HG02981 (cell line): ENCODE measurements at regions not wholly inside any gene's neighbourhood (a gene's known extent, or its start where the extent isn't known, plus 50 kb on each side); places are given as distances from the start of the nearest gene placed in this dataset.

Source experiments
- ATAC-seq: cut with Tn5 transposase; IDR thresholded peaks from one replicate; pipeline ENCODE4 v1.9.1; 2021; ENCODE audit warnings: mild to moderate bottlenecking, moderate library complexity; ENCODE audit not compliant: unreplicated experiment

DNA sequence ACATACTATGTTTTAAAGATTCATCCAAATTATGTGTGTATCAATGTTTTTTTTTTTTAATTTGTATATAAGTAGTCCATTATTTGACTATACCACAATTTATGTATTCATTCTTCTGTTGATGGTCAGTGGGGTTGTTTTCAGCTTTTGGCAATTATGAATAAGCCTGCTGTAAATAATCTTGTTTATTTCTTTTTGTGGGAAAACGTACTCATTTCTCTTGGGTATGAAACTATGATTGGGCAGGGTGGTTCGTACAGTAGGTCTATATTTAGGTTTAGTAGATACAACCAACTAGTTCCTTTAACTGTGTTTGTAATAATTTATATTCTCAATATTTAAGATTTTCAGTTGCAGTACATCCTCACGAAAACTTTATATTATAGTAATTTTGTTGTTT is 329.2 kb downstream of the LPIN1 start:
- ATAC-seq = no peak

DNA sequence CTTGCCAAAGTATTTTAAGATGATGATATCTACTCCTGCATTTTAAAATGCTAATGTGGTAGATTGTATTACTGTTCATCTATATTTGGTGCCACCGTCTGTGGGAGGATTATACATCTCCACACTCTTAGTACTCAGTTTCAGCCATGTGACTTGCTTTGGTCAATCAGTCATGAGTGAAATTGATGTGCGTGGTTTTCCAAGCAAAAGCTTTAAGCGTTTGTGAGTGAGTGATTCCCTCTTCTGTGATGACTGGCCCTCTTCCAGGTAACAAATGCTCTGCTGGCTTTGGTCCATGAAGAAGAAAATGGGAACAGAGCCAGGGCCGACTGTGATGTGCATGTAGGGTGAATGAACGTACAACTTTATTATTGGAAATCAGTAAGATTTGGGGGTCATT is 330.4 kb downstream of the LPIN1 start:
- no peak for ATAC-seq

DNA sequence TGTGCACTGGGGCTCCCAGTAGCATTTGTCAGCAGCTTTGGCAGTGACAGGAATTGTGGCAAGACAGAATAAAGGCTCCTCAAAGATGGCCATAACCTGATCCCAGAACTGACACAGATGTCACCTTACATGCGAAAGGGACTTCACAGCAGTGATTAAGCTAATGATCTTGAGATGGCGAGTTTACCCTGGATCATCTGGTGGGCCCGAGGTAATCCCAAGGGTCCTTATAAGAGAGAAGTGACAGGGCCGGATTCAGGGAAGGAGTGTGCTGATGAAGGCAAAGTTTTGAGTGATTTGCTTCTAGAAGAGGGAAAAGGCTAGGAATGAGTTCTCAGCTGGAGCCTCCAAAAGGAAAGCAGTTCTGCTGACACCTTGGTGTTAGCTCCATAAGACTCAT is 333.9 kb downstream of the LPIN1 start:
- ATAC-seq = no peak

DNA sequence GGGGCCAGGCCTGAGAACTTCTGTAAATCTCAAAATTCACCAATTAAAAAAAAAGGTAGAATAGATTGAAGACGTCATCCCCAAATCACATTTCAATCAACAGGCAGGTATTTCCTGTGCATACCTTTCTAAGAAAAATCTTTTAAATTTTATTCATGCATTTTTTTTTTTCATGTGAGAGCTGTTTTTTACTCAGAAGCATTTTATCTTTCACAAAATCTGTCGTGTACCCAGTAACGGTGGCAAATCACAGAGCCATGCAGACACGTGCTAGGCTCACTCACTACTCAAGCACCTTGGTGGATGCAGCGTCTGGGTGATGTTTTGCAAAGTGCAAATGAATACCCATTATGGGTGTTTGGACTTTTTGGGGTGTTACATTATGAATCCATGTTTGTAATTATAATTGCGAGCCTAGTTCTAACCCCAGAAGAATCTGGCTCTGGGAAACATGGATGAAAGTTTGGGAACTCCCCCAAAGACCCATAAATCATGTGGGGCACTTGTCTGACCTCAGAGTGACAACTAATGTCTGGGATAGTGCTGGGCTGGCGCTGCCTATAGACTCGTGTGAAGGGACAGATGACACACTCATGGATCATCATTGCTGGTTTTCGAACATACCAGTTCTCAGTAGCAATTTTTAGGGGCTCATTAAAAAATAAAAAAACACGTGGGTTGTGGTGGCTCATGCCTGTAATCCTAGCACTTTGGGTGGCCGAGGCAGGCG is 335.2 kb downstream of the LPIN1 start:
- no peak for ATAC-seq

DNA sequence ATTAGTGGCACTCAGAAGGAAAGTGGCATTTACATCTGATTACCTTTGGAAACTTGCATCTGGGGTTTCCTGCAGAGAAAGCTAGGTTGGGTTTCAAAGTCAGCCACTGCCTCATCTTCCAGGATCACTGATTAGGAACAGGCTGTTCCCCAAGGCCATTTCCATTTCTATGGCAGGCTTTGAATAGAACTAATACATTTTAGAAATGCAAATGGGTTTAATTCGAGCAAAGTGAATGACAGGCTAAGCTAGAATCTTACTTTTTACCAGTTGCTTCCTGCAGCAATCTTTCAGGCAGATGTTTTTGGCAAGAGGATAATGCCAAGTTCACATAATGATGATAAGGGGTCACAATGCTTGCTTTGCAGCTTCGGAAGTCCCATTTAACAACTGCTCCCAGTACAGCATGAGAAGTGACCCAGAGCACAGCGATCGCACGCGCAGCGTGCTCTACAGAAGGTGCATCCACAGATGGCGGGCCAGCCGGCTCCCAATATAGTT is 336.7 kb downstream of the LPIN1 start:
- ATAC-seq = no peak

DNA sequence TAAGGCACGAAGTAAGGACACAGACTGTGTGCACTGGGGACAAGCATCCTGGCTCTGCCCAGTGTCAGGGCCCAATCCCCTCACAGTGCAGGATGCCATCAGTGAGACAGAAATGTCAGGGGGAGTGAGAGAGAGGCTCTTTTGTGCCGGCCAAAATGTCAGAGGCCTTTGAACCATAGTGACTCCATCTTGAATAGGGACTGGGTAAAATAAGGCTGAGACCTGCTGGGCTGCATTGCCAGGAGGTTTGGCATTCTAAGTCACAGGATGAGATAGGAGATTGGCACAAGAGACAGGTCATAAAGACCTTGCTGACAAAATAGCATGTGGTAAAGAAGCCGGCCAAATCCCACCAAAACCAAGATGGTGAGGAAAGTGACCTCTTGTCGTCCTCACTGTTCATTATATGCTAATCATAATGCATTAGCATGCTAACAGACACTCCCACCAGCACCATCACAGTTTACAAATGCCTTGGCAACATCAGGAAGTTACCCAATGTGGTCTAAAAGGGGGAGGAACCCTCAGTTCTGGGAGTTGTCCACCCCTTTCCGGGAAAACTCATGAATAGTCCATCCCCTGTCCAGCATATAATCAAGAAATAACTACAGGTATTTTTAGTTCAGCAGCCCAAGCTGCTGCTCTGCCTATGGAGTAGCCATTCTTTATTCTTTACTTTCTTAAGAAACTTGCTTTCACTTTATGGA is 337.4 kb downstream of the LPIN1 start:
- ATAC-seq = no peak

DNA sequence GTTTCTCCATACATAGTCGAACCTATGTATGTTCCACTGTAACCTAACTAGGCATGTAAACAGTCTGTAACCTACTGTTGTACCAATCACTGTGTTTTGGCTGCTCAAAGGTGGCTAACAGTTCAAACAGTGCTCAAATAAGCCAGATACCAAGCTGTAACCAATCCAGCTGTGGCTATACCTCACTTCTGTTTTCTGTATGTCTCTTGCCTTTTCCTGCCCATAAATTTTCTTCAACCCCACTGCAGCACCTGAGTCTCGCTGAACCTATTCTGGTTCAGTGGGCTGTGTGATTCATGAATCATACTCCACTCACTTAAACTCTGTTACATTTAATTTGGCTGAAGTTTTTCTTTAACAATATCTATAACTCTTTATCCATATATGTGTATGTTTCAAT is 340.7 kb downstream of the LPIN1 start:
- ATAC-seq = no peak

DNA sequence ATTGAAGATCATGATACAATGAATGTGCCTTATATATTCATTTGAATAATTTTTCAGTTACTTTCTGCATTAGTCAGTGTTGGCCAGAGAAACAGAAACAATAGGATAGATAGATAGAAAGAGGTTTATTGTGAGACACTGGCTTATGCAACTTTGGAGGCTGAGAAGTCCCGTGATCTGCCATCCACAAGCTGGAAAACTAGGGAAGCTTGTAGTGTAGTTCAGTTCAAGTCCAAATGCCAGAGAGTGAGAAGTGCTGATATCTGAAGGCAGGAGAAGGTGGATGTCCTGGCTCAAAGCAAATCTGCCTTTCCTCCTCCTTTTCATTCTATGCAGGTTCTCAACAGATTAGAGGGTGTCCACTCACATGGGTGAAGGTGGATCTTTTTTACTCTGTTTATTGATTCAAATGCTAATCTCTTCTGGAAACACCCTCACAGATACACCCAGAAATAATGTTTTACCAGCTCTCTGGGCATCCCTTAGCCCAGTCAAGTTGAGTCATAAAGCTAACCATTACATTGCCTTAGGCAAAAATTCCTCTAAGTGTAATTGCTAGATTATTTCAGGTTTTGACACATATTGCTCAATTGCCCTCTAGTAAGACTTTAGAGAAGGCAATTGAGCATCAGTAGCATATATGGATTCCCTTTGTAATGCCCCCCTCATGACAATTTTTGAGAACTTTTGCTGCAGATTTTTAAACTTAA is 341.4 kb downstream of the LPIN1 start:
- no peak for ATAC-seq

DNA sequence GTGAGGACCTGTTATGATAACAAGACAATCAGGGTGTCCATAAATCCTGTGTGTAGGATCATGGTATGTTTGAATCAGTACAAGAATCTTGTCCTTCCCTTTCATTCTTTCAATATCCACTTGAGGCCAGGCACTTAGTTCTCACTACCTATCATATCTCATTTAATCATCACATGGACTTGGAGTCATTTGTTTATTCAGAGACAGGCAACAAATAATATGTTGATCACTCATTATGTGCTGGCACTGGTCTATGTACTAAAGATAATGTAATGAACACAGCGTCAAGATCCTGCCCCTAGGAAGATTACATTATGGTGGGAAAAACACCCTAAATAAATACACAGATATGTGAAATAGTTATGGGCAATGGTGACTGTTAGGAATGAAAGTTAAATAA is 342.6 kb downstream of the LPIN1 start:
- no peak for ATAC-seq

DNA sequence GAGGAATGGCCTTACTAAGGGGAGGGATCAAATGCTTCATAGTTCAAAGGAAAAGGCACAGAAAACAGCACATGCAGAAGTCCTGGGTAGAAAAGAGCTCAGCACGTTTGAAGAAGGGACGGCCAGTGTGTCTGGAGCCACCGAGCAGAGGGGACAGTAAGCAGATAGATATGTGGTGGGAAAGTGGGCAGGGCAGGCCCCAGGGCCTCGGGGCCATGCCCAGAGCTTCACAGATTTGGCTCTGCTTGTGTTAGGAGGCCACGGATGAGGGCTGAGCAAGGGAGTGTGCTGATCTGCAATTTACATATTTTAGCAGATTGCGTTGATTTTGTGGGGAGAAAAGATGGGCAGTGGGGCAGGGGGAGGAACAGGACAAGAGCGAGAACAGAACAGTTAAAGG is 343.1 kb downstream of the LPIN1 start:
- ATAC-seq = no peak

DNA sequence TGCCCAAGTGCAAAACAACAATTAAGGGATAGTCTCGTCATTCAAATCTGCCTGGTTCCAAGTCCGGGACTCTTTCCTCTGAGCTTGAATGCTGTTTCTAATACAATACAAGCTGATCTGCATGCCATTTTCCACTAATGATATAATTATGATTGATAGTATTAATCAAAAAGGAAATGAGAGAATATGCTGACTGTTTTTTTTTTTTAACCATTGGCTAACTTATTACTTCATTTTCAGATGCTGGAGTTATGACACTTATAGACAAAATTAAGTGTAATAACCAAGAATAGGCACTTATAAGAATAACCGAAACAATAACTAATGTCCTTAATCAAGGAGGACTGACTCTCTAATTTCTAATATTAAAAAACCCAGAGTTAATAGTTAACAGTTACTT is 343.6 kb downstream of the LPIN1 start:
- no peak for ATAC-seq

DNA sequence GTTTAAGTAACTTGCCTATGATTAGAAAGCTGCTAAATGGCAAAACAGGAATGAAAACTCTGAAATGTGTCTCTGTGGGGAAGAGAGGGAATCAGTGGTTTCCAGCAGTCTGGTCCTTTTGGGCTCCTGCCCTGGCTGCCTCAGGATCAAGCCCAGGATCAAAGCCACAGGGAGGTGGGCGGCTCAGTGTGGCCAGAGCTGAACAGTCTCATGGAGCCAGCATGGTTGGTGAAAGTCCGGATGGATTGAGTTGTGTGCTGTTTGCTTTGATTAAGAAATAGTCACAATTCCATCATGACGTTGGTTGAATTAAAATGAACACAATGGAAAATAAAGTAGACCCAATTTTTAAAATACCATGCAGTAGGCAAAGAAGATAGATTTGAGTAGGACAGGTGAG is 344.2 kb downstream of the LPIN1 start:
- no peak for ATAC-seq

DNA sequence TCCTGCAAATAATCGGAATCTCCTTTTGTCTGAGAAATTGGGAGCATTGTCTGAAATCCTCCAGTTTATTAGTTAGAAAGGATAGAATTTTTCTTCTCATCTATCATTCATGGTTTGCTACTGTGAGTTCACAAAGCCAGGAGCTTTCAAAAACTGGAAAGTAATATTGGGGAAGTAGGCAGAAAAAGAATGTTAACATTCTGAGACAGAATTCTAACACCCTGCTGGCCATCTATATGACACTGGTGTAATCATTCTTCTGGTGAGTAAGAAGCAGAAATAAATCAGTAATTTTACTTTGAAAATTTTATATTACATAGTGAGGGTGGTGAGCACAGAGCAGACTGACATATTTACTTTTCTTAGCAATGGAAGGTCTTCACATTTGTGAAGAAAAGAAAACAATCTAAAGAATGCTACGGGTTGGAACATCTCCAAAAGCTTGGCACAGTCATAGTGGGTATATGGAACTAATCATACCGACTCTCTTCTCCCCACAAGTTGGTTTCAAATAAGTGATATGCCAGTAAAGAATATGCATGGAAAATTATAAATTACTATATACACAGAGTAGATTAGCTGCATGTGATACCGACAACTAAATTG is 344.9 kb downstream of the LPIN1 start:
- ATAC-seq = no peak

DNA sequence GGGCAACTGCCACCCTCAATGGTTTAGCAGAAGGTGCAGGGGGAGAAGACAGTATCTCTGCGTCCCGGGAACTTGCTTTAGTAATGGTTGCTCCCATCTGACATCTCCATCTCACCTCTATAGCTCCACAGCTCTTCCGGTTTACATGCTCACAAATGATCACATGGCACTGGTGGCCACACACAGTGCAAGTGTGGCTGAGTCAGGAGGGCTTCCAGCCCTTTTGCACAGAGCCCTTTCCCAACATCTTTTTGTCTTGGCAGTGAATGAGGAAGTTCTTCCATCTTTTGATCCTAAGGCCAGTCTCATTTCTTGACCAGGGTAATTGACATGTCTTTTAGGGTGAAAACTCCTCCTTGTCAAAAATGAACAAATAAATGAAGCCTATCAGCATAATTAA is 347.7 kb downstream of the LPIN1 start:
- ATAC-seq = no peak

DNA sequence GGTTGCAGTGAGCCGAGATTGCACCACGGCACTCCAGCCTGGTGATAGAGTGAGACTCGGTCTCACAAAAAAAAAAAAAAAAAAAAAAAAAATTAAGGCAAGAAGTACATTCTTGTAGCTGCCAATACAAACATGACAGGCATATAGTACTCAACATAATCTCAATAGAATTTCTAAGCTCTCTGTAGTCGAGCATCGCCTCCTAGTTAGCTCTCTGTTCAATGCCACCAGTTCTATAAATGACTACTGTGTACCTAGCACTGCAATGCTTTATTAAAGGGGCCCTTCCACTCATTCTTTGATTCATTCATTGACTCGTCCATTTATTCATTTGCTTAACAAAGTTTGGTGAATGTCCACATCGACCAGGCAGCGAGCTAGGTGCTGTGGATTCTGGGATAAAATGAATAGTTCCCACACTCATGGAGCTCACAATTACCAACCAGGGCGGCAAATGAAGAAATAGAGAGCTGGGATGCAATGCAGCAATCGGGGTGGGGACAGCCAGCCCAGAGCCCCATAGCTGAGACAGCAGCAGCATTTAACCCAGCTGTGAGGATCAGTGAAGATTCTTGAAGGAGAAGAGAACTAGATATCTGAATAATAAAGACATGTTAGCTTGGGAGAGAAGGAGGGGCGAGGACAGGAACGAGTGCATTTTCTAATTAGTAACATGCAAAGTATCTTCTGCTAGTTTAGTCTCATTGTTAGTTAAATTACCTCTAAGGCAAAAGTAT is 349.8 kb downstream of the LPIN1 start:
- ATAC-seq = no peak

DNA sequence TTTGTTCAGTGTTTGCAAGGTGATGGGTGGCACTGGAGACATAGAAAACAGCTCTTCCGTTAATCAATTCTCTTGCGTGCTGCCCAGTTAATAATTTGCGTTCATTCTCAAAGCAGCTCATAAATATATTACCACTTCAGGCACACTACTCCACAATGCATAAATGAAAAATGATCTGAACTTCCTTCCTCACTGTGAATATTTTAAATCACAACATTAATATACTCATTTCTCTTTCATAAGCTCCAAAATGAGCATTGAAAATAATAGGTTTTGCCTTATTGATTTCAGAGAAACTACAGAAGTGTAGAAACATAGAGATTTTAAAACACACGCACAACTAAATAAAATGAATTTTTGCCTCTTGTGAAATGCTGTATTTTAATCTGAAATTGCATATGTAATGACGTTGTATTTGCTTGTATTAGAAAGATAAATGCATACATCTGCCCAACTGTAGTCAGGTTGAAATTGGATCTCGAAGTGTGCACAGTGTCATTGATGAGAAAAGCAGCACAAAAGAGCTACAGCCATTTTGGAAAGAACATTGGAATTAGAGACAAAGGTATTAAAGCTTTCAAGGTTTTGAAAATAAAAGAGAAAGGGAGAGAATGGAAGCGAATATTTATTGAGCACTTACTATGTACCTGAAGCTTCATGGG is 350.5 kb downstream of the LPIN1 start:
- no peak for ATAC-seq

DNA sequence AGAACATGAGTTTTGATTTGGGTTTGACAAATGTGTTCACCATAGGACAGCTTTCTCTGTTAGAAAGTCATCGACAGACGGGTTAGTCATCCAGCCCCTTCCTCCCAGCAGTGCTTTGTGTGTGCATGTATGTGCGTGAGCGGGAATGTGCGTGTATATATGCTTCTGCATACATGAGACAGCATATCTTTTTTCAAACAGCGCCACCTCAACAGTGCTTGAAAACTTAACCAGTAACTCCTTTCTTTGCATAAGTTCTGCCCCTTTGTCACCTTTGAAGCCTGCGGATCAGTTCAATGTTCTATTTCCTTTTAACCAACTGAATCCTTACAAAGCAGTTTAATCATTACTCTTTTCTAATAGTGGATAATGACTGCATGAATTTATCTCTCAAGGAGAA is 351.4 kb downstream of the LPIN1 start:
- ATAC-seq = no peak

DNA sequence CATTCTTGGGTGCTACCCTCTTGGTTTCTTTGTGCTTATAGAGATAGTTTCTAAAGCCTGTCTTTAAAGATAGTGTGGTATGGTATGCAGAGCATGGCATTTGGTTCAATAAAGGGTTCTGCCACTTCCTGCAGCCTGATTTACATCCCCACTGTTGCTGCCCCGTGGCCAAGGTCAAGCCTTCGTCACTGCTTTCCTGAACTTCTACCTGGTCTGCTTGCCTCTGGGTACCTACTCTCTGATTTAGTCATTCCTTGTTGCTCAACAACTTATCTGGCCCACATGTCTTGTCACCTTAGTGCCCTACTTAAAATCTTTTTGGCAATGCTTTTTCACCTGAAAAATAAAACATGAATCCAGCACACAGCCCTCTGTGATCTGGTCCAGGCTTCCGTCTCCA is 352.9 kb downstream of the LPIN1 start:
- ATAC-seq = no peak

DNA sequence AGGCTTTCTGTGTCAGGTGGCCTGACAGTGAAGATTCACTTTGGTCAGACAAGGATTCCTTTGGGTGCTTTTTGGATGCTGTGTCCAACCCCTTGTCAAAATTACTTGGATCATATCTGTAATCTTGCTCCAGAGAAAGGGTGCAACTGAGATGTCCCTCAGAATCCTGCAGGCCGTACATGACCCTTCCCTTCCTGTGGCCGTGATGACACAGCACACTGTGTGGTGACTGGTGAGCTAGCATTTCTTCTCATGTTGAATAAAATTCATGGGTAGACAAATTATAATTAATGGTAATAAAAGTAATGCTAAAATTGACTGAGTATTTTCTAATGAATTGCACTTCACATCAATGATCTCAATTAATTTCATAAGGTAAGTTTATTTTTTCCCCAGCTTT is 356.2 kb downstream of the LPIN1 start:
- no peak for ATAC-seq

DNA sequence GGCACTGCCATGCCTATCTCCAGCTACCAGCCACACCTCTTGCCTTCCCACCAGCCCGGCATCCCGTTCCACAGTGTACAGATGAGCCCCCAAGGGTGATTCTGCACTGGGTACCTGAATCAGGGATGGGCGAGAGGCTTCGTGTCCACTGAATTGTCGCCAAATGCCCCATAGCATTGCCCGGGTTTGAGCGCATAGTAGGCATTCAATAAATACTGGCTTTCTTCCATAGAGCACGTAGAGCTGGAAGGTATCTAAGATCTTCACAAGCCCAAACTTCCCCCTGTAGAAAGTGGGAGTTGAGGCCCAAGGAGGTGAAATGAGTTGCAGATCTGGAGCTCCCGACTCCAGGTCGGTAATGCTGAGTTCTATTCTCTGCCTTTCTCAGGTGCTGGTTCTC is 358.7 kb downstream of the LPIN1 start:
- ATAC-seq = no peak
